Lung (tissue), 11 donors: ENCODE measurements at regions not wholly inside any gene's neighbourhood (a gene's known extent, or its start where the extent isn't known, plus 50 kb on each side); places are given as distances from the start of the nearest gene placed in this dataset.

Experiments used
- ATAC-seq: fragments of 200-7000 bp; cut with Tn5 transposase; one replicate; pipeline ENCODE4 v1.9.1; 2020; ENCODE audit warnings: moderate number of reproducible peaks; ENCODE audit not compliant: insufficient read depth, low FRiP score
- DNase-seq, 3 donors: peaks; one replicate each; pipeline ENCODE4 v3.0.0-alpha.2; 2013 to 2017
- H3K27ac ChIP-seq, 2 donors: one replicate each; pipeline ENCODE4 v1.5.1; 2013; ENCODE audit warnings: mild to moderate bottlenecking in 2 of 2, moderate library complexity in 2 of 2, control low read depth in 1 of 2, inconsistent platforms in 1 of 2, low read depth in 1 of 2, low read length in 1 of 2
- H3K27me3 ChIP-seq, 3 donors: one replicate each; pipeline ENCODE4 v1.5.1; 2013; ENCODE audit warnings: low read length in 2 of 3; ENCODE audit not compliant: control insufficient read depth in 3 of 3, insufficient read depth in 3 of 3
- H3K36me3 ChIP-seq, 4 donors: one replicate each; pipeline ENCODE4 v1.5.1; 2013; ENCODE audit warnings: low read length in 4 of 4, mild to moderate bottlenecking in 1 of 4, moderate library complexity in 1 of 4; ENCODE audit not compliant: control insufficient read depth in 4 of 4, insufficient read depth in 4 of 4
- H3K4me1 ChIP-seq, 5 donors: one replicate each; pipeline ENCODE4 v1.5.1; 2013; ENCODE audit warnings: low read length in 5 of 5, mild to moderate bottlenecking in 2 of 5, moderate library complexity in 1 of 5; ENCODE audit not compliant: control insufficient read depth in 5 of 5, insufficient read depth in 5 of 5
- H3K4me3 ChIP-seq: one replicate; pipeline ENCODE4 v1.5.1; 2013; ENCODE audit warnings: mild to moderate bottlenecking, control low read depth, moderate library complexity
- H3K9ac ChIP-seq, 2 donors: one replicate each; pipeline ENCODE4 v1.5.1; 2013; ENCODE audit warnings: low read length in 2 of 2, control low read depth in 1 of 2; ENCODE audit not compliant: insufficient read depth in 1 of 2
- H3K9me3 ChIP-seq, 4 donors: one replicate each; pipeline ENCODE4 v1.5.1; 2013; ENCODE audit warnings: low read length in 3 of 4, mild to moderate bottlenecking in 1 of 4, moderate library complexity in 1 of 4; ENCODE audit not compliant: control insufficient read depth in 4 of 4, insufficient read depth in 3 of 4
- WGBS, 2 donors: extraction: QIAGEN DNeasy Blood & Tissue Kit; methylation state at CpG; one replicate each; pipeline ENCODE4 v1.1.7; 2013; 5-methylcytosine and 5-hydroxymethylcytosine counted together
- TF ChIP-seq, protein P1 (sequence below): IDR thresholded peaks from 2 replicates; pipeline ENCODE4 v1.5.1; 2012; ENCODE audit warnings: mild to moderate bottlenecking; ENCODE audit errors: control extremely low read depth, extremely low read depth
- donor health status: control.
- donor health status: control.
- donor health status: Bipolar disorder and iron deficiency.
- donor health status: healthy.
- donor health status: DM: yes; HTN: yes; CAD: no.

GRCh38 chr18:9043581-9043980 lies 58.9 kb upstream of the NDUFV2 start:
- H3K4me3 ChIP-seq = no peak overlapping the region
- H3K36me3 ChIP-seq = no peaks in the 10 kb centered on the region
- no peaks in the 10 kb centered on the region for H3K4me1 ChIP-seq
- H3K9ac ChIP-seq = no peak overlapping the region
- H3K27ac ChIP-seq = no peak overlapping the region
- WGBS, 2 donors = 95 to 100% methylated on average over 1 of the region's 1 CpG
- no peaks in the 10 kb centered on the region for H3K9me3 ChIP-seq
- DNase-seq = no peak
- no peak for ATAC-seq
- H3K27me3 ChIP-seq = peaks cover 0 to 3% (median 0%) of the 10 kb centered on the region in 3 donors
- TF ChIP-seq, protein P1, sequence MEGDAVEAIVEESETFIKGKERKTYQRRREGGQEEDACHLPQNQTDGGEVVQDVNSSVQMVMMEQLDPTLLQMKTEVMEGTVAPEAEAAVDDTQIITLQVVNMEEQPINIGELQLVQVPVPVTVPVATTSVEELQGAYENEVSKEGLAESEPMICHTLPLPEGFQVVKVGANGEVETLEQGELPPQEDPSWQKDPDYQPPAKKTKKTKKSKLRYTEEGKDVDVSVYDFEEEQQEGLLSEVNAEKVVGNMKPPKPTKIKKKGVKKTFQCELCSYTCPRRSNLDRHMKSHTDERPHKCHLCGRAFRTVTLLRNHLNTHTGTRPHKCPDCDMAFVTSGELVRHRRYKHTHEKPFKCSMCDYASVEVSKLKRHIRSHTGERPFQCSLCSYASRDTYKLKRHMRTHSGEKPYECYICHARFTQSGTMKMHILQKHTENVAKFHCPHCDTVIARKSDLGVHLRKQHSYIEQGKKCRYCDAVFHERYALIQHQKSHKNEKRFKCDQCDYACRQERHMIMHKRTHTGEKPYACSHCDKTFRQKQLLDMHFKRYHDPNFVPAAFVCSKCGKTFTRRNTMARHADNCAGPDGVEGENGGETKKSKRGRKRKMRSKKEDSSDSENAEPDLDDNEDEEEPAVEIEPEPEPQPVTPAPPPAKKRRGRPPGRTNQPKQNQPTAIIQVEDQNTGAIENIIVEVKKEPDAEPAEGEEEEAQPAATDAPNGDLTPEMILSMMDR = no peak

DNA sequence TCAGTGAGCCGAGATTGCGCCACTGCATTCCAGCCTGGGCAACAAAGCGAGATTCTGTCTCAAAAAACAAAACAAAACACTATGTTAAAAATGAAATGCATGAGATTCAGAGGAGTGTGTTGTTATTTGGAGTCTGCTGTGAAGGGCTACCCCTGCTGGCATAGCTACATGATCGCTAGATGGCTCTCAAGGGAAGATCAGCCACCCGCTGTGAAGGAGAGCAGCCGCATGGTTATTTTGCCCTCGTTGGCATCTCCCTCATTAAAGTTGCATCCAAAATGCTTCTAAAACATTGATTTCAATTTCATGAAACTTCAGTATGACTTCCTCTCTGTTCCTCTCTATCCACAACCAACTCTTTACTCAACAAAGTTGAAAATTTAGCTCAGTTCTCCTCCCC lies 54.8 kb upstream of the NDUFV2 start:
- ATAC-seq (no peak), DNase-seq (no peak)
- no peaks in the 10 kb centered on the region for H3K4me1 ChIP-seq
- no peaks in the 10 kb centered on the region for H3K36me3 ChIP-seq
- no peak overlapping the region for H3K9ac ChIP-seq
- 79 to 94% methylated on average over 7 of the region's 7 CpGs for WGBS, 2 donors
- TF ChIP-seq, protein P1 = no peak
- no peak overlapping the region for H3K27ac ChIP-seq
- H3K9me3 ChIP-seq = peaks cover 0 to 7% (median under 1%) of the 10 kb centered on the region in 4 donors
- no peak overlapping the region for H3K4me3 ChIP-seq
- peaks cover 0 to 3% (median 0%) of the 10 kb centered on the region in 3 donors for H3K27me3 ChIP-seq

- DNase-seq (no peak), ATAC-seq (no peak)
- no peak overlapping the region for H3K4me3 ChIP-seq
- H3K36me3 ChIP-seq = no peaks in the 10 kb centered on the region
- no peak overlapping the region for H3K9ac ChIP-seq
- TF ChIP-seq, protein P1 = no peak
- H3K27ac ChIP-seq = no peak overlapping the region
- H3K4me1 ChIP-seq = no peaks in the 10 kb centered on the region
- peaks cover 0 to 7% (median 3%) of the 10 kb centered on the region in 4 donors for H3K9me3 ChIP-seq
- peaks cover 0 to 3% (median 0%) of the 10 kb centered on the region in 3 donors for H3K27me3 ChIP-seq
- 69 to 76% methylated on average over 5 of the region's 5 CpGs for WGBS, 2 donors
Observed at GRCh38 chr18:9048236-9048635, 54.3 kb upstream of the NDUFV2 start.
